Panc1 (cell line): ENCODE measurements at regions not wholly inside any gene's neighbourhood (a gene's known extent, or its start where the extent isn't known, plus 50 kb on each side); places are given as distances from the start of the nearest gene placed in this dataset.
A peak's percentile ranks its signal among the peaks of the same experiment; 100 is the strongest.

Source experiments
- POLR2AphosphoS5 ChIP-seq: IDR thresholded peaks from 2 replicates; pipeline ENCODE4 v1.6.1; 2012; ENCODE audit warnings: mild to moderate bottlenecking, low read depth, low read length, moderate library complexity
- SIN3A ChIP-seq: IDR thresholded peaks from 2 replicates; pipeline ENCODE4 v1.6.1; 2012; ENCODE audit warnings: low read depth, mild to moderate bottlenecking, low read length, moderate library complexity, borderline replicate concordance; ENCODE audit not compliant: insufficient read depth
- TCF7L2 ChIP-seq: IDR thresholded peaks from 2 replicates; pipeline ENCODE4 v1.6.1; 2011; ENCODE audit warnings: mild to moderate bottlenecking, low read depth, low read length, inconsistent platforms
- TF ChIP-seq, protein P1 (sequence below): fragments of 450-650 bp; IDR thresholded peaks from 2 replicates; pipeline ENCODE4 v1.5.1; 2017; ENCODE audit warnings: mild to moderate bottlenecking
- TF ChIP-seq, protein P2 (sequence below), 2 experiments: IDR thresholded peaks; 2 replicates each; pipeline ENCODE4 v1.6.1; 2011 to 2012; ENCODE audit warnings: low read depth in 2 of 2, control low read depth in 1 of 2, low read length in 1 of 2, mild to moderate bottlenecking in 1 of 2, moderate library complexity in 1 of 2; ENCODE audit not compliant: insufficient read depth in 1 of 2

DNA sequence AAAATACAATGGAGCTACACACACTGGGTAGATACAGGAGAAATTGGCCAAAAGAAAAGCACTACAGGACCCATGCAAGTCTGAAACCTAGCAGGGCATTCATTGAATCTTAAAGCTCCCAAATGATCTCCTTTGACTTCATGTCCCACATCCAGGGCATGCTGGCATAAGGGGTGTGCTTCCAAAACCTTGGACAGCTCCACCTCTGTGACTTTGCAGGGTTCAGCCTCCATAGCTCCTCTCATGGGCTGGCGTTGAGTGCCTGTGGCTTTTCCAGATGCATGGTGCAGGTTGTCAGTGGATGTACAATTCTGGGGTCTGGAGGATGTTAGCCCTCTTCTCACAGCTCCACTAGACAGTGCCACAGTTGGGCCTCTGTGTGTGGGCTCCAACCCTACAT, 626.3 kb upstream of the POT1 start:
- TF ChIP-seq, protein P1, sequence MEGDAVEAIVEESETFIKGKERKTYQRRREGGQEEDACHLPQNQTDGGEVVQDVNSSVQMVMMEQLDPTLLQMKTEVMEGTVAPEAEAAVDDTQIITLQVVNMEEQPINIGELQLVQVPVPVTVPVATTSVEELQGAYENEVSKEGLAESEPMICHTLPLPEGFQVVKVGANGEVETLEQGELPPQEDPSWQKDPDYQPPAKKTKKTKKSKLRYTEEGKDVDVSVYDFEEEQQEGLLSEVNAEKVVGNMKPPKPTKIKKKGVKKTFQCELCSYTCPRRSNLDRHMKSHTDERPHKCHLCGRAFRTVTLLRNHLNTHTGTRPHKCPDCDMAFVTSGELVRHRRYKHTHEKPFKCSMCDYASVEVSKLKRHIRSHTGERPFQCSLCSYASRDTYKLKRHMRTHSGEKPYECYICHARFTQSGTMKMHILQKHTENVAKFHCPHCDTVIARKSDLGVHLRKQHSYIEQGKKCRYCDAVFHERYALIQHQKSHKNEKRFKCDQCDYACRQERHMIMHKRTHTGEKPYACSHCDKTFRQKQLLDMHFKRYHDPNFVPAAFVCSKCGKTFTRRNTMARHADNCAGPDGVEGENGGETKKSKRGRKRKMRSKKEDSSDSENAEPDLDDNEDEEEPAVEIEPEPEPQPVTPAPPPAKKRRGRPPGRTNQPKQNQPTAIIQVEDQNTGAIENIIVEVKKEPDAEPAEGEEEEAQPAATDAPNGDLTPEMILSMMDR: no peak
- TF ChIP-seq POLR2AphosphoS5 (no peak), TCF7L2 (no peak), SIN3A (no peak)
- TF ChIP-seq, protein P2, sequence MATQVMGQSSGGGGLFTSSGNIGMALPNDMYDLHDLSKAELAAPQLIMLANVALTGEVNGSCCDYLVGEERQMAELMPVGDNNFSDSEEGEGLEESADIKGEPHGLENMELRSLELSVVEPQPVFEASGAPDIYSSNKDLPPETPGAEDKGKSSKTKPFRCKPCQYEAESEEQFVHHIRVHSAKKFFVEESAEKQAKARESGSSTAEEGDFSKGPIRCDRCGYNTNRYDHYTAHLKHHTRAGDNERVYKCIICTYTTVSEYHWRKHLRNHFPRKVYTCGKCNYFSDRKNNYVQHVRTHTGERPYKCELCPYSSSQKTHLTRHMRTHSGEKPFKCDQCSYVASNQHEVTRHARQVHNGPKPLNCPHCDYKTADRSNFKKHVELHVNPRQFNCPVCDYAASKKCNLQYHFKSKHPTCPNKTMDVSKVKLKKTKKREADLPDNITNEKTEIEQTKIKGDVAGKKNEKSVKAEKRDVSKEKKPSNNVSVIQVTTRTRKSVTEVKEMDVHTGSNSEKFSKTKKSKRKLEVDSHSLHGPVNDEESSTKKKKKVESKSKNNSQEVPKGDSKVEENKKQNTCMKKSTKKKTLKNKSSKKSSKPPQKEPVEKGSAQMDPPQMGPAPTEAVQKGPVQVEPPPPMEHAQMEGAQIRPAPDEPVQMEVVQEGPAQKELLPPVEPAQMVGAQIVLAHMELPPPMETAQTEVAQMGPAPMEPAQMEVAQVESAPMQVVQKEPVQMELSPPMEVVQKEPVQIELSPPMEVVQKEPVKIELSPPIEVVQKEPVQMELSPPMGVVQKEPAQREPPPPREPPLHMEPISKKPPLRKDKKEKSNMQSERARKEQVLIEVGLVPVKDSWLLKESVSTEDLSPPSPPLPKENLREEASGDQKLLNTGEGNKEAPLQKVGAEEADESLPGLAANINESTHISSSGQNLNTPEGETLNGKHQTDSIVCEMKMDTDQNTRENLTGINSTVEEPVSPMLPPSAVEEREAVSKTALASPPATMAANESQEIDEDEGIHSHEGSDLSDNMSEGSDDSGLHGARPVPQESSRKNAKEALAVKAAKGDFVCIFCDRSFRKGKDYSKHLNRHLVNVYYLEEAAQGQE (IDR thresholded peaks at IDR 0.05; ENCODE audit: insufficient read depth in 1 of 2, low read depth in 2 of 2, low read length in 1 of 2): peak; percentile 56 to 57; a peak in 3 of 4 replicates
